IgD-negative memory B cell (primary cell): ENCODE measurements at regions not wholly inside any gene's neighbourhood (a gene's known extent, or its start where the extent isn't known, plus 50 kb on each side); places are given as distances from the start of the nearest gene placed in this dataset.
"Not testable (repeated sequence)": the region's sequence is repeated elsewhere in the genome, so short reads cannot be mapped to it uniquely, and the experiment has no call there.

Experiments used
- H3K27ac Mint-ChIP-seq, 3 donors: one replicate each; pipeline ENCODE4 v1.8.0; 2020 to 2022; ENCODE audit warnings: mild to moderate bottlenecking in 3 of 3, mixed read lengths in 3 of 3, moderate library complexity in 1 of 3
- H3K27me3 Mint-ChIP-seq: one replicate; pipeline ENCODE4 v1.8.0; 2021; ENCODE audit warnings: mixed read lengths
- H3K36me3 Mint-ChIP-seq: one replicate; pipeline ENCODE4 v1.8.0; 2020; ENCODE audit warnings: mild to moderate bottlenecking, mixed read lengths
- H3K4me1 Mint-ChIP-seq, 3 donors: one replicate each; pipeline ENCODE4 v1.8.0; 2020 to 2022; ENCODE audit warnings: mixed read lengths in 3 of 3, mild to moderate bottlenecking in 1 of 3
- H3K4me3 Mint-ChIP-seq, 4 donors: one replicate each; pipeline ENCODE4 v1.8.0; 2020 to 2022; ENCODE audit warnings: mild to moderate bottlenecking in 4 of 4, mixed read lengths in 4 of 4, moderate library complexity in 3 of 4
- H3K9me3 Mint-ChIP-seq, 3 donors: one replicate each; pipeline ENCODE4 v1.8.0; 2020 to 2021; ENCODE audit warnings: mixed read lengths in 3 of 3, mild to moderate bottlenecking in 1 of 3

- Mint-ChIP-seq H3K27me3 (no peaks in the 10 kb centered on the region), H3K9me3 (peaks cover 4 to 18% (median 6%) of the 10 kb centered on the region in 3 donors), H3K27ac (no peak overlapping the region), H3K4me1 (no peaks in the 10 kb centered on the region), H3K36me3 (no peaks in the 10 kb centered on the region), H3K4me3 (no peak overlapping the region)
Measured at GRCh38 chr9:102941868-102942267, 53.3 kb upstream of the CYLC2 start.

- no peak overlapping the region for H3K27ac Mint-ChIP-seq
- no peaks in the 10 kb centered on the region for H3K27me3 Mint-ChIP-seq
- peaks cover 2 to 5% (median 4%) of the 10 kb centered on the region in 3 donors for H3K9me3 Mint-ChIP-seq
- H3K4me1 Mint-ChIP-seq = no peaks in the 10 kb centered on the region
- H3K36me3 Mint-ChIP-seq = no peaks in the 10 kb centered on the region
- H3K4me3 Mint-ChIP-seq = no peak overlapping the region
Measured at GRCh38 chr9:102922526-102922925, 72.6 kb upstream of the CYLC2 start.

- Mint-ChIP-seq H3K27ac (no peak overlapping the region), H3K27me3 (no peaks in the 10 kb centered on the region), H3K4me1 (no peaks in the 10 kb centered on the region), H3K9me3 (peaks cover 0 to 14% (median 5%) of the 10 kb centered on the region in 3 donors), H3K4me3 (no peak overlapping the region), H3K36me3 (no peaks in the 10 kb centered on the region)
Measured at GRCh38 chr9:102911185-102911584, 83.9 kb upstream of the CYLC2 start.

GRCh38 chr9:102905795-102906194 lies 89.3 kb upstream of the CYLC2 start:
- H3K27ac Mint-ChIP-seq, H3K36me3 Mint-ChIP-seq, H3K27me3 Mint-ChIP-seq, H3K4me3 Mint-ChIP-seq, H3K4me1 Mint-ChIP-seq: not testable (repeated sequence)
- H3K9me3 Mint-ChIP-seq = peaks cover 4 to 14% (median 8%) of the 10 kb centered on the region in 3 donors

GRCh38 chr9:102892025-102892424 lies 103.1 kb upstream of the CYLC2 start:
- H3K4me3 Mint-ChIP-seq = no peak overlapping the region
- H3K9me3 Mint-ChIP-seq = peaks cover 0 to 6% (median 2%) of the 10 kb centered on the region in 3 donors
- H3K36me3 Mint-ChIP-seq = no peaks in the 10 kb centered on the region
- H3K27ac Mint-ChIP-seq = no peak overlapping the region
- H3K4me1 Mint-ChIP-seq = no peaks in the 10 kb centered on the region
- no peaks in the 10 kb centered on the region for H3K27me3 Mint-ChIP-seq

GRCh38 chr9:102888747-102889146 lies 106.4 kb upstream of the CYLC2 start:
- not testable (repeated sequence) for H3K4me3 Mint-ChIP-seq, H3K27ac Mint-ChIP-seq, H3K4me1 Mint-ChIP-seq, H3K36me3 Mint-ChIP-seq, H3K27me3 Mint-ChIP-seq, H3K9me3 Mint-ChIP-seq

GRCh38 chr9:102875687-102876086 lies 119.4 kb upstream of the CYLC2 start:
- H3K36me3 Mint-ChIP-seq = no peaks in the 10 kb centered on the region
- no peaks in the 10 kb centered on the region for H3K27me3 Mint-ChIP-seq
- H3K27ac Mint-ChIP-seq = no peak overlapping the region
- peaks cover 0 to 4% (median 3%) of the 10 kb centered on the region in 3 donors for H3K9me3 Mint-ChIP-seq
- no peak overlapping the region for H3K4me3 Mint-ChIP-seq
- no peaks in the 10 kb centered on the region for H3K4me1 Mint-ChIP-seq

- no peaks in the 10 kb centered on the region for H3K36me3 Mint-ChIP-seq
- no peak overlapping the region for H3K27ac Mint-ChIP-seq
- peaks cover 0 to 4% (median 0%) of the 10 kb centered on the region in 3 donors for H3K9me3 Mint-ChIP-seq
- H3K27me3 Mint-ChIP-seq = no peaks in the 10 kb centered on the region
- H3K4me1 Mint-ChIP-seq = no peaks in the 10 kb centered on the region
- H3K4me3 Mint-ChIP-seq = no peak overlapping the region
Measured at GRCh38 chr9:102867488-102867887, 127.6 kb upstream of the CYLC2 start.

GRCh38 chr9:102862478-102862877 lies 132.7 kb upstream of the CYLC2 start:
- Mint-ChIP-seq H3K27me3 (no peaks in the 10 kb centered on the region), H3K4me1 (no peaks in the 10 kb centered on the region), H3K9me3 (peaks cover 0 to 10% (median 0%) of the 10 kb centered on the region in 3 donors), H3K36me3 (no peaks in the 10 kb centered on the region), H3K27ac (no peak overlapping the region), H3K4me3 (no peak overlapping the region)

GRCh38 chr9:102855641-102856040 lies 139.5 kb upstream of the CYLC2 start:
- Mint-ChIP-seq H3K4me1 (no peaks in the 10 kb centered on the region), H3K36me3 (no peaks in the 10 kb centered on the region)

GRCh38 chr9:102845827-102846371 lies 149.2 kb upstream of the CYLC2 start:
- no peaks in the 10 kb centered on the region for H3K36me3 Mint-ChIP-seq
- H3K27ac Mint-ChIP-seq = no peak overlapping the region
- H3K27me3 Mint-ChIP-seq = no peaks in the 10 kb centered on the region
- H3K9me3 Mint-ChIP-seq = peaks cover 2 to 6% (median 5%) of the 10 kb centered on the region in 3 donors
- no peak overlapping the region for H3K4me3 Mint-ChIP-seq
- H3K4me1 Mint-ChIP-seq = no peaks in the 10 kb centered on the region

More at GRCh38 chr9:102855641-102856040, 139.5 kb upstream of the CYLC2 start:
- no peaks in the 10 kb centered on the region for H3K27me3 Mint-ChIP-seq
- no peak overlapping the region for H3K27ac Mint-ChIP-seq
- H3K9me3 Mint-ChIP-seq = peaks cover 3 to 23% (median 5%) of the 10 kb centered on the region in 3 donors
- no peak overlapping the region for H3K4me3 Mint-ChIP-seq

GRCh38 chr9:102844716-102845115 lies 150.4 kb upstream of the CYLC2 start:
- H3K36me3 Mint-ChIP-seq = no peaks in the 10 kb centered on the region
- no peak overlapping the region for H3K4me3 Mint-ChIP-seq
- H3K27me3 Mint-ChIP-seq = no peaks in the 10 kb centered on the region
- H3K27ac Mint-ChIP-seq = no peak overlapping the region
- peaks cover 0 to 4% (median 2%) of the 10 kb centered on the region in 3 donors for H3K9me3 Mint-ChIP-seq
- H3K4me1 Mint-ChIP-seq = no peaks in the 10 kb centered on the region

GRCh38 chr9:102842423-102842822 lies 152.7 kb upstream of the CYLC2 start:
- Mint-ChIP-seq H3K27me3 (no peaks in the 10 kb centered on the region), H3K4me1 (no peaks in the 10 kb centered on the region), H3K36me3 (no peaks in the 10 kb centered on the region), H3K27ac (no peak overlapping the region), H3K4me3 (no peak overlapping the region), H3K9me3 (peaks cover 0 to 6% (median 2%) of the 10 kb centered on the region in 3 donors)

- Mint-ChIP-seq H3K4me3 (no peak overlapping the region), H3K4me1 (no peaks in the 10 kb centered on the region), H3K27me3 (no peaks in the 10 kb centered on the region), H3K27ac (no peak overlapping the region), H3K36me3 (no peaks in the 10 kb centered on the region), H3K9me3 (peaks cover 2 to 3% (median 3%) of the 10 kb centered on the region in 3 donors)
Measured at GRCh38 chr9:102841376-102841775, 153.8 kb upstream of the CYLC2 start.

- H3K9me3 Mint-ChIP-seq = peaks cover 2 to 4% (median 3%) of the 10 kb centered on the region in 3 donors
- no peaks in the 10 kb centered on the region for H3K27me3 Mint-ChIP-seq
- H3K36me3 Mint-ChIP-seq = no peaks in the 10 kb centered on the region
Measured at GRCh38 chr9:102840335-102840734, 154.8 kb upstream of the CYLC2 start.

GRCh38 chr9:102832814-102833213 lies 162.3 kb upstream of the CYLC2 start:
- no peaks in the 10 kb centered on the region for H3K27me3 Mint-ChIP-seq
- H3K27ac Mint-ChIP-seq = no peak overlapping the region
- no peaks in the 10 kb centered on the region for H3K4me1 Mint-ChIP-seq
- H3K4me3 Mint-ChIP-seq = no peak overlapping the region
- H3K36me3 Mint-ChIP-seq = no peaks in the 10 kb centered on the region
- H3K9me3 Mint-ChIP-seq = peaks cover 1 to 7% (median 6%) of the 10 kb centered on the region in 3 donors

More at GRCh38 chr9:102840335-102840734, 154.8 kb upstream of the CYLC2 start:
- H3K27ac Mint-ChIP-seq = no peak overlapping the region
- H3K4me3 Mint-ChIP-seq = no peak overlapping the region
- no peaks in the 10 kb centered on the region for H3K4me1 Mint-ChIP-seq
